H1 (cell line): ENCODE measurements at regions not wholly inside any gene's neighbourhood (a gene's known extent, or its start where the extent isn't known, plus 50 kb on each side); places are given as distances from the start of the nearest gene placed in this dataset.

Experiments used
- CTCF ChIA-PET: fragments of 300-600 bp; sonication (Branson Sonifier 250); formaldehyde crosslinking; loops from one replicate; lab custom pipeline; 2021; ENCODE audit not compliant: partially characterized antibody; lab: Charles Lee
- POLR2A ChIA-PET: fragments of 300-600 bp; sonication (Branson Sonifier 250); formaldehyde crosslinking; loops from one replicate; lab custom pipeline; 2021; ENCODE audit warnings: inconsistent platforms; ENCODE audit not compliant: partially characterized antibody; lab: Charles Lee
- DNase-seq, 2 experiments: peaks; one replicate each; pipeline versions ENCODE4 v3.0.0 to v3.0.0-alpha.2; 2010 to 2022; ENCODE audit warnings: low spot score in 2 of 2, low read depth in 1 of 2, mixed read lengths in 1 of 2
- FAIRE-seq: peaks from 2 replicates; lab custom pipeline; 2011; peaks lifted over from hg19 to GRCh38; lab: Jason Lieb, UNC
- H2AFZ ChIP-seq: 2 replicates; pipeline ENCODE4 v1.8.1; 2012; ENCODE audit warnings: low read length, inconsistent platforms
- H2AK5ac ChIP-seq: 2 replicates; pipeline ENCODE4 v1.6.1; 2013; ENCODE audit warnings: low read depth, low read length
- H2BK120ac ChIP-seq: replicated peaks from 2 replicates; pipeline ENCODE3; 2013; ENCODE audit warnings: low read depth, low read length, inconsistent platforms
- H2BK12ac ChIP-seq: 2 replicates; pipeline ENCODE4 v1.6.1; 2013; ENCODE audit warnings: low read depth, low read length
- H2BK15ac ChIP-seq: 2 replicates; pipeline ENCODE4 v1.6.1; 2013; ENCODE audit warnings: low read length
- H2BK20ac ChIP-seq: 2 replicates; pipeline ENCODE4 v1.6.1; 2013; ENCODE audit warnings: low read length
- H2BK5ac ChIP-seq: 2 replicates; pipeline ENCODE4 v1.6.1; 2013; ENCODE audit warnings: low read depth, low read length
- H3K14ac ChIP-seq: 2 replicates; pipeline ENCODE4 v1.6.1; 2013; ENCODE audit warnings: inconsistent platforms; ENCODE audit not compliant: insufficient read length
- H3K18ac ChIP-seq: 2 replicates; pipeline ENCODE4 v1.6.1; 2013; ENCODE audit warnings: low read length; ENCODE audit errors: extremely low read depth
- H3K23ac ChIP-seq: 2 replicates; pipeline ENCODE4 v1.6.1; 2013; ENCODE audit warnings: inconsistent platforms; ENCODE audit not compliant: insufficient read length
- H3K23me2 ChIP-seq: 2 replicates; pipeline ENCODE4 v1.6.1; 2013; ENCODE audit warnings: low read depth, low read length
- H3K27ac ChIP-seq: 2 replicates; pipeline ENCODE4 v1.6.1; 2011; ENCODE audit warnings: low read depth, low read length, inconsistent platforms
- H3K27me3 ChIP-seq, 4 experiments: replicated peaks in 1 of 4; 1 replicate in 1 of 4; 2 replicates in 3 of 4; pipeline versions ENCODE4 v1.6.1 to v1.8.1; 2011 to 2013; ENCODE audit warnings: low read length in 3 of 4, mild to moderate bottlenecking in 3 of 4, inconsistent platforms in 2 of 4, mixed read lengths in 2 of 4, moderate library complexity in 1 of 4; ENCODE audit not compliant: control insufficient read depth in 3 of 4, insufficient read depth in 3 of 4; ENCODE audit errors: extremely low read depth in 1 of 4
- H3K36me3 ChIP-seq, 4 experiments: 2 replicates each; pipeline versions ENCODE4 v1.6.1 to v1.8.1; 2011 to 2013; ENCODE audit warnings: mild to moderate bottlenecking in 4 of 4, low read length in 3 of 4, moderate library complexity in 2 of 4, control low read depth in 1 of 4, inconsistent platforms in 1 of 4; ENCODE audit not compliant: insufficient read depth in 4 of 4, control insufficient read depth in 2 of 4
- H3K4ac ChIP-seq: replicated peaks from 2 replicates; pipeline ENCODE3; 2013; ENCODE audit warnings: low read length, low read depth, mixed read lengths, inconsistent platforms; ENCODE audit not compliant: insufficient read length
- H3K4me1 ChIP-seq, 4 experiments: replicated peaks in 1 of 4; 1 replicate in 1 of 4; 2 replicates in 3 of 4; pipeline versions ENCODE4 v1.6.1 to v1.8.1; 2011 to 2013; ENCODE audit warnings: low read length in 3 of 4, inconsistent platforms in 2 of 4, mixed read lengths in 1 of 4; ENCODE audit not compliant: insufficient read depth in 4 of 4, control insufficient read depth in 3 of 4
- H3K4me2 ChIP-seq, 2 experiments: 2 replicates each; pipeline versions ENCODE4 v1.6.1 to v1.8.1; 2011 to 2013; ENCODE audit warnings: low read depth in 2 of 2, low read length in 2 of 2, control low read depth in 1 of 2, inconsistent platforms in 1 of 2, mild to moderate bottlenecking in 1 of 2; ENCODE audit not compliant: insufficient read depth in 1 of 2
- H3K4me3 ChIP-seq, 4 experiments: fragments of 200-600, 300-600 bp in 1 of 4; sonication (generic), shearing (Covaris generic), sonication (Bioruptor Twin) in 1 of 4; 2 replicates each; pipeline versions ENCODE4 v1.5.1 to v1.8.1; 2011 to 2016; ENCODE audit warnings: low read length in 4 of 4, low read depth in 3 of 4, control low read depth in 2 of 4, inconsistent platforms in 2 of 4, mild to moderate bottlenecking in 2 of 4, mixed read lengths in 1 of 4, moderate library complexity in 1 of 4; ENCODE audit not compliant: insufficient read depth in 2 of 4; ENCODE audit errors: extremely low read depth in 1 of 4
- H3K56ac ChIP-seq: replicated peaks from 2 replicates; pipeline ENCODE3; 2013; ENCODE audit warnings: low read depth, mild to moderate bottlenecking, mixed read lengths, low read length, inconsistent platforms; ENCODE audit not compliant: insufficient read length
- H3K79me1 ChIP-seq: 2 replicates; pipeline ENCODE4 v1.6.1; 2013; ENCODE audit warnings: low read depth, low read length, control low read depth
- H3K79me2 ChIP-seq, 2 experiments: 2 replicates each; pipeline versions ENCODE4 v1.6.1 to v1.8.1; 2012 to 2013; ENCODE audit warnings: low read length in 2 of 2, mild to moderate bottlenecking in 2 of 2, inconsistent platforms in 1 of 2; ENCODE audit not compliant: insufficient read depth in 2 of 2, control insufficient read depth in 1 of 2
- H3K9ac ChIP-seq, 4 experiments: replicated peaks in 1 of 4; 1 replicate in 1 of 4; 2 replicates in 3 of 4; pipeline versions ENCODE4 v1.6.1 to v1.8.1; 2011 to 2013; ENCODE audit warnings: low read depth in 3 of 4, low read length in 3 of 4, control low read depth in 2 of 4, mild to moderate bottlenecking in 2 of 4, moderate library complexity in 2 of 4, inconsistent platforms in 1 of 4; ENCODE audit errors: extremely low read depth in 1 of 4
- H3K9me3 ChIP-seq, 2 experiments: 2 replicates each; pipeline versions ENCODE4 v1.6.1 to v1.8.1; 2012 to 2013; ENCODE audit warnings: mild to moderate bottlenecking in 2 of 2, moderate library complexity in 2 of 2, control low read depth in 1 of 2, inconsistent platforms in 1 of 2, low read depth in 1 of 2, low read length in 1 of 2, mixed read lengths in 1 of 2; ENCODE audit not compliant: insufficient read depth in 2 of 2
- H4K20me1 ChIP-seq, 2 experiments: replicated peaks in 1 of 2; 2 replicates each; pipeline versions ENCODE3 to v1.8.1; 2011 to 2013; ENCODE audit warnings: inconsistent platforms in 2 of 2, low read length in 2 of 2, mild to moderate bottlenecking in 1 of 2; ENCODE audit not compliant: insufficient read depth in 2 of 2, control insufficient read depth in 1 of 2
- H4K5ac ChIP-seq: 2 replicates; pipeline ENCODE4 v1.6.1; 2013; ENCODE audit warnings: low read length, low read depth, mixed read lengths, inconsistent platforms; ENCODE audit not compliant: insufficient read length
- H4K8ac ChIP-seq: 2 replicates; pipeline ENCODE4 v1.8.0; 2013; ENCODE audit warnings: mild to moderate bottlenecking, moderate library complexity, low read length, inconsistent platforms; ENCODE audit not compliant: insufficient read depth; ENCODE audit errors: extremely low read depth
- H4K91ac ChIP-seq: replicated peaks from 2 replicates; pipeline ENCODE3; 2013; ENCODE audit warnings: low read length, mixed read lengths, inconsistent platforms; ENCODE audit not compliant: insufficient read length
- CBX5 ChIP-seq: fragments of 300-800, 300-1000 bp; sonication (generic); IDR thresholded peaks from 2 replicates; pipeline ENCODE4 v1.7.1; 2016; ENCODE audit warnings: antibody characterized with exemption, low read length, low read depth
- CREB1 ChIP-seq: IDR thresholded peaks from 2 replicates; pipeline ENCODE4 v1.6.1; 2012; ENCODE audit warnings: inconsistent platforms
- EZH2 ChIP-seq: fragments of 200-600 bp; sonication (generic); IDR thresholded peaks from 2 replicates; pipeline ENCODE4 v1.7.1; 2012; ENCODE audit warnings: low read depth, mild to moderate bottlenecking, moderate library complexity, low read length, inconsistent platforms; ENCODE audit not compliant: severe bottlenecking
- FOSL1 ChIP-seq: IDR thresholded peaks from 2 replicates; pipeline ENCODE4 v1.6.1; 2011; ENCODE audit warnings: mild to moderate bottlenecking, low read depth, low read length, moderate library complexity; ENCODE audit not compliant: insufficient read depth
- HDAC6 ChIP-seq: IDR thresholded peaks from one replicate; pipeline ENCODE4 v1.7.1; 2012; ENCODE audit warnings: low read depth, mild to moderate bottlenecking, inconsistent platforms, low read length, moderate library complexity
- JUND ChIP-seq: IDR thresholded peaks from 2 replicates; pipeline ENCODE4 v1.6.1; 2011; ENCODE audit warnings: mild to moderate bottlenecking, improper control_type of control experiment, low read length
- MAFK ChIP-seq: IDR thresholded peaks from 2 replicates; pipeline ENCODE4 v1.6.1; 2012; ENCODE audit warnings: low read depth, mild to moderate bottlenecking, improper control_type of control experiment, low read length
- NANOG ChIP-seq: IDR thresholded peaks from 2 replicates; pipeline ENCODE4 v1.6.1; 2011; ENCODE audit warnings: low read length, low read depth, mild to moderate bottlenecking, inconsistent platforms; ENCODE audit not compliant: insufficient read depth, poor library complexity, severe bottlenecking
- SIN3A ChIP-seq, 2 experiments: IDR thresholded peaks in 1 of 2; conservative IDR thresholded peaks in 1 of 2; 2 replicates each; pipeline ENCODE4 v1.6.1; 2011 to 2012; ENCODE audit warnings: low read length in 2 of 2, improper control_type of control experiment in 1 of 2, low read depth in 1 of 2, mild to moderate bottlenecking in 1 of 2
- TCF12 ChIP-seq: IDR thresholded peaks from 2 replicates; pipeline ENCODE4 v1.6.1; 2011; ENCODE audit warnings: low read depth, mild to moderate bottlenecking, low read length
- TEAD4 ChIP-seq: IDR thresholded peaks from 2 replicates; pipeline ENCODE4 v1.6.1; 2012; ENCODE audit warnings: low read depth, low read length, inconsistent platforms, mixed read lengths
- WGBS, 2 experiments: shearing (Covaris generic) in 1 of 2; methylation state at CpG; one replicate each; pipeline versions ENCODE4 v1.1.6 to v1.1.7; 2013 to 2015; ENCODE audit warnings: low lambda C conversion rate in 2 of 2, mixed read lengths in 2 of 2, inconsistent platforms in 1 of 2, low coverage in 1 of 2, missing lambda C conversion rate in 1 of 2; ENCODE audit not compliant: insufficient replicate concordance in 2 of 2, insufficient coverage in 1 of 2, insufficient read length in 1 of 2; ENCODE audit errors: extremely low coverage in 1 of 2, missing lambda C conversion rate in 1 of 2; 5-methylcytosine and 5-hydroxymethylcytosine counted together

DNA sequence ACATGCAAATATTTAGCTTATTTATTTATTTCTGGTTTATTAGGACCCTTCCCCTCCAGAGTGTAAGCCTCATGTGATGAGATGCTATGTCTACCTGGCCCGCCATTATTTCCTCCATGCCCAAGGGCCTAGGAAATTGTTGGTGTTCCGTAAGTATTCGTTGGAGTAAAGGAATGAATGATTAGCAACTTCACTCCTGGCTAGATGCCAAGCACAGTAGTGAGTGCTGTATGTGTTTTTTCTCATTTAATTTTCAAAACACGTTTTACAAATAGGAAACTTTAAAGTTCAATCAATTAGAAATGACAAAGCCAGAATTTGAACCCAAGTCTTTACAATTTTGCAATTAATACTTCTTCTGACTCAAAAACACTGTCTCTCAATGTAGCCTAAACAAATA is 253.8 kb downstream of the BCAT1 start:
- FAIRE-seq = no peak
- H3K27me3 ChIP-seq = no peaks in the 10 kb centered on the region
- H3K9ac ChIP-seq = no peak overlapping the region
- no peaks in the 10 kb centered on the region for H4K20me1 ChIP-seq
- H3K36me3 ChIP-seq = no peaks in the 10 kb centered on the region
- no peak overlapping the region for H2AFZ ChIP-seq
- H3K79me2 ChIP-seq = no peaks in the 10 kb centered on the region
- H4K5ac ChIP-seq = no peak overlapping the region
- ChIA-PET POLR2A (no interaction called here), CTCF (interaction anchor here (0.7 kb wide), 1 partner anchor 13 kb away, joined by 3 read pairs; no protein-coding TSS in a partner anchor)
- H3K79me1 ChIP-seq = no peaks in the 10 kb centered on the region
- no peak overlapping the region for H4K91ac ChIP-seq
- H2BK120ac ChIP-seq = no peak overlapping the region
- no peaks in the 10 kb centered on the region for H3K23me2 ChIP-seq
- no peak overlapping the region for H2AK5ac ChIP-seq
- no peak overlapping the region for H3K56ac ChIP-seq
- TF ChIP-seq FOSL1 = no peak
- TF ChIP-seq TCF12 = no peak
- no peak for TF ChIP-seq TEAD4
- no peak for TF ChIP-seq JUND
- no peak for TF ChIP-seq CREB1
- TF ChIP-seq EZH2 = no peak
- no peak for TF ChIP-seq HDAC6
- TF ChIP-seq SIN3A (conservative IDR thresholded peaks at IDR 0.05 in 1 of 2, IDR thresholded peaks at IDR 0.05 in 1 of 2; ENCODE audit: low read depth in 1 of 2, low read length in 2 of 2) = no peak
- no peak for TF ChIP-seq MAFK
- TF ChIP-seq CBX5 = no peak
- TF ChIP-seq NANOG = no peak
- H3K4me2 ChIP-seq = no peak overlapping the region
- DNase-seq = no peak
- no peak overlapping the region for H3K27ac ChIP-seq
- H3K4me1 ChIP-seq = no peaks in the 10 kb centered on the region
- H3K18ac ChIP-seq = no peak overlapping the region
- no peak overlapping the region for H2BK20ac ChIP-seq
- WGBS, 2 experiments = 95% methylated on average over 4 of the region's 4 CpGs; no CpG with 5 or more reads in 1 of the 2 experiments
- H3K9me3 ChIP-seq = no peaks in the 10 kb centered on the region
- no peak overlapping the region for H2BK12ac ChIP-seq
- H3K14ac ChIP-seq = no peak overlapping the region
- H3K23ac ChIP-seq = no peak overlapping the region
- H3K4ac ChIP-seq = no peak overlapping the region
- no peak overlapping the region for H4K8ac ChIP-seq
- no peak overlapping the region for H2BK5ac ChIP-seq
- H2BK15ac ChIP-seq = no peak overlapping the region
- no peak overlapping the region for H3K4me3 ChIP-seq
